HG03039 (cell line): ENCODE measurements at regions not wholly inside any gene's neighbourhood (a gene's known extent, or its start where the extent isn't known, plus 50 kb on each side); places are given as distances from the start of the nearest gene placed in this dataset.

Experiments used
- ATAC-seq: cut with Tn5 transposase; IDR thresholded peaks from one replicate; pipeline ENCODE4 v1.9.1; 2021; ENCODE audit warnings: mild to moderate bottlenecking, moderate library complexity; ENCODE audit not compliant: unreplicated experiment

GRCh38 chr2:160940271-160940670 is 220.0 kb upstream of the TANK start:
- ATAC-seq, result no peak

GRCh38 chr2:160940699-160941098 is 219.5 kb upstream of the TANK start:
- peak; percentile 68 for ATAC-seq

- no peak for ATAC-seq
Measured at GRCh38 chr2:160941290-160941846, 218.9 kb upstream of the TANK start.

- no peak for ATAC-seq
Measured at GRCh38 chr2:160942476-160943142, 217.6 kb upstream of the TANK start.

- ATAC-seq, result no peak
Measured at GRCh38 chr2:160943414-160943813, 216.8 kb upstream of the TANK start.

GRCh38 chr2:160952464-160953254 is 207.6 kb upstream of the TANK start:
- ATAC-seq, result no peak

GRCh38 chr2:160955578-160955977 is 204.7 kb upstream of the TANK start:
- no peak for ATAC-seq

- ATAC-seq, result no peak
Measured at GRCh38 chr2:160956243-160956802, 203.9 kb upstream of the TANK start.

GRCh38 chr2:160963957-160964356 is 196.3 kb upstream of the TANK start:
- no peak for ATAC-seq

GRCh38 chr2:160967523-160967922 is 192.7 kb upstream of the TANK start:
- ATAC-seq, result no peak

GRCh38 chr2:160968183-160968582 is 192.0 kb upstream of the TANK start:
- no peak for ATAC-seq

GRCh38 chr2:160970052-160970965 is 189.9 kb upstream of the TANK start:
- no peak for ATAC-seq

- no peak for ATAC-seq
Measured at GRCh38 chr2:160973991-160974390, 186.2 kb upstream of the TANK start.

- ATAC-seq, result no peak
Measured at GRCh38 chr2:160974803-160975202, 185.4 kb upstream of the TANK start.

GRCh38 chr2:160976797-160977196 is 183.4 kb upstream of the TANK start:
- no peak for ATAC-seq

GRCh38 chr2:160977376-160977775 is 182.9 kb upstream of the TANK start:
- no peak for ATAC-seq

GRCh38 chr2:160977854-160978253 is 182.4 kb upstream of the TANK start:
- no peak for ATAC-seq

GRCh38 chr2:160984426-160985077 is 175.7 kb upstream of the TANK start:
- no peak for ATAC-seq

GRCh38 chr2:160989778-160990177 is 170.4 kb upstream of the TANK start:
- no peak for ATAC-seq

GRCh38 chr2:160993654-160994061 is 166.6 kb upstream of the TANK start:
- no peak for ATAC-seq
